SK-N-SH (cell line): ENCODE measurements at regions not wholly inside any gene's neighbourhood (a gene's known extent, or its start where the extent isn't known, plus 50 kb on each side); places are given as distances from the start of the nearest gene placed in this dataset.
"Not testable (repeated sequence)": the region's sequence is repeated elsewhere in the genome, so short reads cannot be mapped to it uniquely, and the experiment has no call there.

ENCODE experiments used
- CTCF ChIP-seq: fragments of 200-600 bp; sonication (generic); IDR thresholded peaks from 2 replicates; pipeline ENCODE4 v1.6.1; 2017; ENCODE audit warnings: antibody characterized with exemption, mild to moderate bottlenecking, moderate library complexity
- POLR2AphosphoS5 ChIP-seq: IDR thresholded peaks from 2 replicates; pipeline ENCODE4 v1.6.1; 2012; ENCODE audit warnings: low read depth, low read length

GRCh38 chr9:36458430-36458915 lies 58.4 kb upstream of the RNF38 start:
- not testable (repeated sequence) for TF ChIP-seq POLR2AphosphoS5, CTCF
